ENCODE measurements at regions not wholly inside any gene's neighbourhood (a gene's known extent, or its start where the extent isn't known, plus 50 kb on each side); places are given as distances from the start of the nearest gene placed in this dataset.

- DNase-seq, result peak; percentile 42
These were observed 50.3 kb upstream of the FNDC1 start for GRCh38 chr6:159118924-159119323.

- DNase-seq, result no peak
These were observed 51.6 kb upstream of the FNDC1 start for GRCh38 chr6:159117563-159117962.

GRCh38 chr6:159117046-159117445, 52.2 kb upstream of the FNDC1 start:
- no peak for DNase-seq

GRCh38 chr6:159116343-159116742, 52.9 kb upstream of the FNDC1 start:
- DNase-seq, result no peak

- no peak for DNase-seq
These were observed 54.6 kb upstream of the FNDC1 start for GRCh38 chr6:159114569-159114968.

- DNase-seq, result no peak
These were observed 56.0 kb upstream of the FNDC1 start for GRCh38 chr6:159113223-159113622.

DNA sequence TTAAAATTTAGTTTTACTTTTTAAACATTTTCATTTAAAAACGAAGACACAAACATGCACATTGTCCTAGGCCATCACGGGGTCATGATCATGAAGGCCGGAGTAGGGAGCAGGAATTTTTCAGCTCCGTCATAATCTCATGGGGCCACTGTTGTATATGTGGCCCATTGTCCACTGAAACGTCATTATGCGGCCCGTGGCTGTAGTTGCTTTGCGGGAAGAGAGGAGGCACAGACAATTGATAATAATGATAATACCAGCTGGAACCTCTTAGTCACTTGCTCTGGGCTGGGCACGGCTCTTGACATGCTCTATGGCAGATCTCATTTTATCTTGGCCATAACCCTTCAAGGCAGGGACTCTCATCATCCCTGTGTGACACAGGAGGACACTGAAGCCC, 56.5 kb upstream of the FNDC1 start:
- DNase-seq, result peak; percentile 36

DNA sequence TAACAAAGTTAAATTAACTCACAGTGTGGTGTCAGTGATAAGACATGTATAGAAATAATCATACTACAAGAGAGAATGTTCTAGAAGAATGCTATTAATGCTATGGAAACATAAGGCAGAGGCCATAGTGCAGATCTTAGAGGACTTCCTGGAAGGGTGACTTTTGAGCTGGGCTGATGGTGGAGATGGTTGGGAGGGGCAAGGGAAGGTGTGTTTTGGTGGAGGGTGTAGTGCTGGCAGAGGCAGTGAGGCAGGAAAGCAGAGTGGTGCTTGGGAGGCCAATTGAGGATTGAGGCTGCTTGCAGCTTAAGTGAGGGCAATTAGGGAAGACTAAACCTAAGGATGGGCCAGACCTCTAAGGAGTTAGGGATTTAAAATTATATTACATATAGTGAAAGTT, 58.5 kb upstream of the FNDC1 start:
- DNase-seq, result no peak

DNA sequence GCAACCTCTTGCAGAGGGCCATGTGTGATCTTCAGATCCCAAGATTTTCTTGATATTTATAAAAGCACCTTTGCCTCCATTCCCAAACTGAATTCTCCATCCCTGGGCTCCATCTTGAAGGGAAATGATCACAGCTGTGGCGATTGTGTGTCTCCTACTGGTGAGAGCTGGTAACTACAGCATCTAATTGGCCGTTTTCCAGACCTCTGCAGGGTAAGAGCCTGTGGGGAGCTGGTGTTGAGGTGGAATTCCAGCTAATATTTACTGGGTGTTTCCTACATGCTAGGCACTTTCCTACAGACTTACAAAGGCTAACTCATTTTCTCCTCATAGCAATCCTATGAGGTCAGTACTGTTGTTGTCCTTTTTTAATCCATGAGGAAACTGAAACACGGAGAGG, 59.2 kb upstream of the FNDC1 start:
- peak; percentile 75 for DNase-seq

- DNase-seq, result no peak
These were observed 59.8 kb upstream of the FNDC1 start for GRCh38 chr6:159109391-159109790.

GRCh38 chr6:159108426-159108985, 60.7 kb upstream of the FNDC1 start:
- no peak for DNase-seq

DNA sequence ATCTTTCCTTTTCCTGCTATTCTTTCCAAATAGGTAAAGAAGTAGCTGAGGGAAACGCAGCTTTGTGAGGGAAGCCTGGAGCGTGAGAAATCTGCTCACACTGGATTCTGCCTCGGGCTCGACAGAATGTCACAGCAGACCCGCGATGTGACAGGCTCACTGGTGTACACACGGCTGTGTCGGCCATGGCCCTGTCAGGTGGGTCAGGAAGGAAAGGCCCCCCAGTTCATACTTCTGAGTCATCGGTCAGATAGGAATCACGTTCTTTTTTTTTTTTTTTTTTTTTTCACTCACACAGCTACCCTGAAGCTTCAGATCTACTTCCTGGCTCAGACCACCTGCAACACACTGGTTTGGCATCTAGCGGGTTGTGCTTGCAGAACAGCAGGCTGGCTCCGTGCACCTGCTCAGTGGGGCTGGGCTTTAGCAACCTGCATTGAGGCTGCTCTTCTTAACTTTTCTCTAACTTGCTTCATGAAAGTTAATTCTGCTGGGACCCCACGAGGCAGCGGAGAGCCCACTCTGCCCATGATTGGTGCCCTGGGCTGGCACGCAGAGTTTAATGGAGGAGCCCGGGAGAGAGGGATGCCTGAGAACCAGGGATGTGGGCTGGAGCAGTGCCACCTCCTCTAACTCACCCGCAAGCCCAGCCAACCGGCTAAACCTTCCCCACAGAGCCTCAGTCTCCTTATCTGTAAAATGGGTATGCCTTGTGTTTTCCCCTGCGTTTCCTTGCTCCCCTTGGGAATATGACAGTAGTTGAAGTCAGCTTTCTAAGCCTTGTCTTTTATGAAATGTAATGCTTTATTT, 61.5 kb upstream of the FNDC1 start:
- peak; percentile 76 for DNase-seq

DNA sequence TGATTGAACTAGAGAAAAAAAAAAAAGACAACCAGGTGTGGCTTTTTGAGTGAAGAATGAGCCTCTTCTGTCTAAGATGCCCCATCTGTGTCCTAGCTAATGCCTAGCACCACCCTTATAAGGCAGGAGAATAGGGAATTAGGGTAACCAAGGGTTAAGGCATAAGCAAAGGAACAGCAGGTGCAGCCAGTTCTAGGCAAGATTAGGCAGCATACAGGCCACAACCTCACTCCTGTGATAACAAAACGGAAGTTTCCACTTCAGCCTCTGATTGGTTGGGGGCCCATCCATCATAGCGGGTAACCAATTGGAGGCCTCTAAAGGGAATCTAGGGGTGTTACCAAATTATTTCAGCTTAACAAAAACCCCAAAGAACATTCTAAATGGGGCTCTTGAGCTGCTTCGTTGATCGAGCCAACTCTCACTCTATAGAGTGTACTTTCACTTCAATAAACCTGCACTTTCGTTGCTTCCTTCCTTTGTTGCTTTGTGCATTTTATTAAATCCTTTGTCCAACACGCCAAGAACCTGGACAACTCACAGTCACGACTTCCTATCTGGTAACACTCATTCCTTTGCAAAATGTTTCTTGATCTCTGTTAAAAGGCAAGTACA, 61.9 kb upstream of the TAGAP start:
- DNase-seq, result peak; percentile 97

- no peak for DNase-seq
These were observed 60.9 kb upstream of the TAGAP start for GRCh38 chr6:159105716-159106115.

DNA sequence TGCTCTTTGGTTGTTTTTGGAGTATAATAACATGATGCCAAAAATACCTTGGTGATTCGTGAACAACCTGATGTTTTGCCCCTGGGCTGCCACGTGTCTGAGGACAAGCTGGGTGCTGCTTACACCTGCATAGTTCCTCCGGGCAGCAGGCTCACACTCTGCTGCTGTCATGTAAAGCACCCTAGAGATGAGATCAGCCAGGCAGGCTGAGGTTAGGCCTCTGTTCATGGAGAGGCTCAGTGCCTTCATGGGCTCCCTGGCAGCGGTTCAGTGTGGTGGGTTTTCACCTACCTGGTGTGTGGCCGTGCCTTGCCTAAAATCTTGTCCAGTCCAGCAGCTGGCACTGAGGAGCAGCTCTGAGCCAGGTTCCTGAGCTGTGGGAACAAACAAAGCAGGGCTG, 60.1 kb upstream of the TAGAP start:
- no peak for DNase-seq

GRCh38 chr6:159104163-159104925, 59.6 kb upstream of the TAGAP start:
- peak; percentile 89 for DNase-seq

DNA sequence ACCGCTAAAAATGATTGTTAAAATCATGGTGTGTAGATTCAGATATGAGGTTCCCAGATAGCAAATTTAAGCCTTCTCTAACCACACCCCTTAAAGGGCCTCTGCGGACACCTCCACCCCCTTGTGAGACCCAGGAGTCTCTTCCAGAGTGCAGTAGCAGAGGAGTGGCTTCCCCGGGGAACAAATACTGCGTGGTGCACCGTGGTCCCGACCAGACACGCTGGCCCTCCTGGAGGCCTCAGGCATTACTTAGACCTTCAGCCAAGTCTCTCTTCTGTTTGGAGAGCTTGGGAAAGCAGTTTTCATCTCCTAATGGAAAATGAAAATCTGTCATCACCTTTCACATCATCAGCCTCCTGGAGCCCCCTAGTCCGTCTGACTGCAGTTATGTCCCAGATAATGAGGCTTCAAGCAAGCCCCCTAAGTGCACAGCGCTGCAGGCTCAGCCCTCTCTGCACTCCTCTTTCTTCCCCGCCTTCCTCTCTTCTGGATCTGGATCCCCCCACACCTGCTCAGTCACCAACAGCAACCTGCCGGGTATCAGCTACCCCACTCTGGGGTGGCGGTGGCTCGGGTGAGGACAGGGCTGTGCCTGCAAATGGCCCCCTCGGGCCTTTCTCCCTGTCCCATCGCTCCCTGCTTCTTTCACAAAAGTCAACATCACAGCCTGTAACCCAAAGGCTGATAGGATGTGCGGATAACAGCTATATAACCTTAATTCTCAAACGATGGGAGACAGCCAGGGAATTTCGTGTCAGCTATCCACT, 58.8 kb upstream of the TAGAP start:
- DNase-seq, result no peak

- no peak for DNase-seq
These were observed 57.8 kb upstream of the TAGAP start for GRCh38 chr6:159102373-159103160.

DNA sequence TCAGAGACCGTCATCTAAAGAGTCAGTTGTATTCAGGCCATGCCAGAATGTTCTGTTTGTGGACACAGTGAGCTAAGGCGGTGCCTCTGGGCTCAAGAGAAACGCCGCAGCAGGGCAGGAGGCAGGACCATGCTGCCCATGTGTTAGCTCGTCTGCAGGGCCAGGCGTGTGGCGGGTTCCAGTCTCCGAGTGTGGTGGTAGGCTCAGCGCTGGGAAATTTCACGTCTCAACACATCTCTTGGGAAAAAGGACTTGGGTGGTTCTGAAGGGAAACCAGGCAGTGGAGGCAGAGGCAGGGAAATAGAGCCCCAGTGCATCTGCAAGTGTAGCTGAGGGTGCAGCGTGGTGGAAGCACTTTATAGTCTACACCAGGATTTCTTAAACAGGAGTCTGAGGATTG, 56.9 kb upstream of the TAGAP start:
- no peak for DNase-seq

- DNase-seq, result no peak
These were observed 55.8 kb upstream of the TAGAP start for GRCh38 chr6:159100395-159101182.

DNA sequence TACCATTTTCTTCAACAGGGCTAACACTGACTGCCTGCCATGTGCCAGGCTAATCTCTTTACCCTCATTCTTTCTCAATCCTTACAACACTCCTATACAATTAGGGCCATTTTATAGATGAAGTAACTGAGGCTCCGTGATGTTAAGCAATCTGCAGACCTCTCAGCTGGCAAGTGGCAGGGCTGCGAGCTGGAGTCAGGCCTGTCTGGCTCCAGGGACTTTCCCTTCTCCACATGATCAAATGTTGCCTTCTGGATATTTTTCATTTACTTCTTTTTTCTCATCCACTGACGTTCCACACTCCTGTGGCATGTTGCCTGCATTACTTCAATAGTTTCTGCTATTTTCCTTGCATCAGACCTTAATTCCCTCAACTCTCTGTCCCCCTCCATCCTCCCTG, 55.2 kb upstream of the TAGAP start:
- no peak for DNase-seq
